HepG2 (cell line): ENCODE measurements at regions not wholly inside any gene's neighbourhood (a gene's known extent, or its start where the extent isn't known, plus 50 kb on each side); places are given as distances from the start of the nearest gene placed in this dataset.

ENCODE experiments used
- CHD4 ChIP-seq: fragments of 200-600 bp; sonication (generic); IDR thresholded peaks from 2 replicates; pipeline ENCODE4 v1.7.0; 2017; ENCODE audit warnings: mild to moderate bottlenecking, low read length, borderline replicate concordance
- HNF4G ChIP-seq, 2 experiments: sonication (generic) in 1 of 2; formaldehyde crosslinking in 1 of 2; IDR thresholded peaks; 2 replicates each; pipeline versions ENCODE4 v1.4.0 to v1.6.1; 2011 to 2020; ENCODE audit warnings: borderline replicate concordance in 2 of 2, low read depth in 2 of 2, mild to moderate bottlenecking in 2 of 2, low read length in 1 of 2, missing genetic modification reagents in 1 of 2, moderate library complexity in 1 of 2
- MEIS1 ChIP-seq: sonication (generic); formaldehyde crosslinking; IDR thresholded peaks from 2 replicates; pipeline ENCODE4 v1.9.0; 2021; ENCODE audit warnings: mild to moderate bottlenecking, missing genetic modification reagents, moderate library complexity, borderline replicate concordance
- MTF1 ChIP-seq: sonication (generic); formaldehyde crosslinking; IDR thresholded peaks from 2 replicates; pipeline ENCODE4 v1.5.0; 2020; ENCODE audit warnings: missing genetic modification reagents
- MXD4 ChIP-seq: IDR thresholded peaks from 2 replicates; pipeline ENCODE4 v1.6.1; 2016; ENCODE audit warnings: mild to moderate bottlenecking, missing biosample characterization, missing genetic modification reagents
- SIX1 ChIP-seq: sonication (generic); formaldehyde crosslinking; IDR thresholded peaks from 2 replicates; pipeline ENCODE4 v1.4.0; 2020; ENCODE audit warnings: missing genetic modification reagents, borderline replicate concordance
- ZNF317 ChIP-seq: sonication (generic); formaldehyde crosslinking; IDR thresholded peaks from 2 replicates; pipeline ENCODE4 v1.5.0; 2020; ENCODE audit warnings: mild to moderate bottlenecking, missing genetic modification reagents
- ZNF367 ChIP-seq: sonication (generic); formaldehyde crosslinking; IDR thresholded peaks from 2 replicates; pipeline ENCODE4 v1.4.0; 2020; ENCODE audit warnings: missing genetic modification reagents, borderline replicate concordance
- ZNF547 ChIP-seq: sonication (generic); formaldehyde crosslinking; IDR thresholded peaks from 2 replicates; pipeline ENCODE4 v1.5.1; 2020; ENCODE audit warnings: mild to moderate bottlenecking, missing genetic modification reagents
- ZNF720 ChIP-seq: sonication (generic); formaldehyde crosslinking; IDR thresholded peaks from 2 replicates; pipeline ENCODE4 v1.4.0; 2020; ENCODE audit warnings: missing genetic modification reagents
- ZNF747 ChIP-seq: sonication (generic); formaldehyde crosslinking; IDR thresholded peaks from 2 replicates; pipeline ENCODE4 v1.8.1; 2023; ENCODE audit warnings: missing genetic modification reagents, mild to moderate bottlenecking, borderline replicate concordance
- ZNF777 ChIP-seq: sonication (generic); formaldehyde crosslinking; IDR thresholded peaks from 2 replicates; pipeline ENCODE4 v1.4.0; 2020; ENCODE audit warnings: missing genetic modification reagents
- TF ChIP-seq, protein P1 (sequence below): sonication (generic); formaldehyde crosslinking; IDR thresholded peaks from 2 replicates; pipeline ENCODE4 v1.8.1; 2022; ENCODE audit warnings: mild to moderate bottlenecking, missing genetic modification reagents
- TF ChIP-seq, protein P2 (sequence below): sonication (generic); formaldehyde crosslinking; IDR thresholded peaks from 2 replicates; pipeline ENCODE4 v1.5.1; 2020; ENCODE audit warnings: mild to moderate bottlenecking, missing genetic modification reagents, borderline replicate concordance
- TF ChIP-seq, protein P3 (sequence below): sonication (generic); formaldehyde crosslinking; conservative IDR thresholded peaks from 2 replicates; pipeline ENCODE4 v1.8.0; 2022; ENCODE audit warnings: missing genetic modification reagents
- TF ChIP-seq, protein P4 (sequence below): IDR thresholded peaks from 2 replicates; pipeline ENCODE4 v1.6.1; 2012; ENCODE audit warnings: inconsistent platforms
- TF ChIP-seq, protein P5 (sequence below): sonication (generic); formaldehyde crosslinking; IDR thresholded peaks from 2 replicates; pipeline ENCODE4 v1.4.0; 2020; ENCODE audit warnings: missing genetic modification reagents, mild to moderate bottlenecking, borderline replicate concordance

DNA sequence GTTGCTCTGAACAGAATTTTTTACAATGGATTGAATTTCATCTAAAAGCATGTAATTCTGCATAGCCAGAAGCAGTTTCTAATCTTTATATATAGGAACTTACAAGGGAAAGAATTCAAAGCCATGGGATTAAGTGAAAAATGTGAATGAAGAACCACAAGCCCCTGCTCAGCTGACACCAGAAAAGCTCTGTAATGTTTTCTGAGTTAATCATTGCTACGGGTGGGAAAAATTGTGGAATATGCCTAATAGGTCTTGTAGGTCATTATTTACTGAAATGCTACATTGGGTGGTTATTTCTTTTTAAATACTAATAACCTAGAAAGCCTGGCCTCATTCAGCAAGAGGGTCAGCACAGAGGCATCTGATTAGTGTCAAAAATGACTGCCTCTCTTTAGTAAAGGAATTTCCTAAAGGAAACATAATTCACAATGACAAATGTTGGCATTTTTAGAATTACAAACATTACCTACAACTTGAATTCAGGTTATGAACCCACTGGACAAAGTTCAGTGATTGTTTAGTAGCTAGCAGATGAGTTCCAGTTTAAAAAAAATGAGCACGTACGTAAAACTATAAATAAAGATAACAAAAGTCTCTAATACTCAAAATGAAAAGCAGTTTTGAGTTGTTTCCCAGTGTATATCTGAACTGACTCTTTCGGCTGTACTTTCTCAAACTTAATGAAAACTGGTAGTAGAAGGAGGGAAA, 75.3 kb downstream of the BMP4 start (continued):
- TF ChIP-seq, protein P1, sequence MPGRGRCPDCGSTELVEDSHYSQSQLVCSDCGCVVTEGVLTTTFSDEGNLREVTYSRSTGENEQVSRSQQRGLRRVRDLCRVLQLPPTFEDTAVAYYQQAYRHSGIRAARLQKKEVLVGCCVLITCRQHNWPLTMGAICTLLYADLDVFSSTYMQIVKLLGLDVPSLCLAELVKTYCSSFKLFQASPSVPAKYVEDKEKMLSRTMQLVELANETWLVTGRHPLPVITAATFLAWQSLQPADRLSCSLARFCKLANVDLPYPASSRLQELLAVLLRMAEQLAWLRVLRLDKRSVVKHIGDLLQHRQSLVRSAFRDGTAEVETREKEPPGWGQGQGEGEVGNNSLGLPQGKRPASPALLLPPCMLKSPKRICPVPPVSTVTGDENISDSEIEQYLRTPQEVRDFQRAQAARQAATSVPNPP = no peak
- TF ChIP-seq, protein P2, sequence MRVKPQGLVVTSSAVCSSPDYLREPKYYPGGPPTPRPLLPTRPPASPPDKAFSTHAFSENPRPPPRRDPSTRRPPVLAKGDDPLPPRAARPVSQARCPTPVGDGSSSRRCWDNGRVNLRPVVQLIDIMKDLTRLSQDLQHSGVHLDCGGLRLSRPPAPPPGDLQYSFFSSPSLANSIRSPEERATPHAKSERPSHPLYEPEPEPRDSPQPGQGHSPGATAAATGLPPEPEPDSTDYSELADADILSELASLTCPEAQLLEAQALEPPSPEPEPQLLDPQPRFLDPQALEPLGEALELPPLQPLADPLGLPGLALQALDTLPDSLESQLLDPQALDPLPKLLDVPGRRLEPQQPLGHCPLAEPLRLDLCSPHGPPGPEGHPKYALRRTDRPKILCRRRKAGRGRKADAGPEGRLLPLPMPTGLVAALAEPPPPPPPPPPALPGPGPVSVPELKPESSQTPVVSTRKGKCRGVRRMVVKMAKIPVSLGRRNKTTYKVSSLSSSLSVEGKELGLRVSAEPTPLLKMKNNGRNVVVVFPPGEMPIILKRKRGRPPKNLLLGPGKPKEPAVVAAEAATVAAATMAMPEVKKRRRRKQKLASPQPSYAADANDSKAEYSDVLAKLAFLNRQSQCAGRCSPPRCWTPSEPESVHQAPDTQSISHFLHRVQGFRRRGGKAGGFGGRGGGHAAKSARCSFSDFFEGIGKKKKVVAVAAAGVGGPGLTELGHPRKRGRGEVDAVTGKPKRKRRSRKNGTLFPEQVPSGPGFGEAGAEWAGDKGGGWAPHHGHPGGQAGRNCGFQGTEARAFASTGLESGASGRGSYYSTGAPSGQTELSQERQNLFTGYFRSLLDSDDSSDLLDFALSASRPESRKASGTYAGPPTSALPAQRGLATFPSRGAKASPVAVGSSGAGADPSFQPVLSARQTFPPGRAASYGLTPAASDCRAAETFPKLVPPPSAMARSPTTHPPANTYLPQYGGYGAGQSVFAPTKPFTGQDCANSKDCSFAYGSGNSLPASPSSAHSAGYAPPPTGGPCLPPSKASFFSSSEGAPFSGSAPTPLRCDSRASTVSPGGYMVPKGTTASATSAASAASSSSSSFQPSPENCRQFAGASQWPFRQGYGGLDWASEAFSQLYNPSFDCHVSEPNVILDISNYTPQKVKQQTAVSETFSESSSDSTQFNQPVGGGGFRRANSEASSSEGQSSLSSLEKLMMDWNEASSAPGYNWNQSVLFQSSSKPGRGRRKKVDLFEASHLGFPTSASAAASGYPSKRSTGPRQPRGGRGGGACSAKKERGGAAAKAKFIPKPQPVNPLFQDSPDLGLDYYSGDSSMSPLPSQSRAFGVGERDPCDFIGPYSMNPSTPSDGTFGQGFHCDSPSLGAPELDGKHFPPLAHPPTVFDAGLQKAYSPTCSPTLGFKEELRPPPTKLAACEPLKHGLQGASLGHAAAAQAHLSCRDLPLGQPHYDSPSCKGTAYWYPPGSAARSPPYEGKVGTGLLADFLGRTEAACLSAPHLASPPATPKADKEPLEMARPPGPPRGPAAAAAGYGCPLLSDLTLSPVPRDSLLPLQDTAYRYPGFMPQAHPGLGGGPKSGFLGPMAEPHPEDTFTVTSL (CRISPR knock-in tag) = peak; percentile 16; the same call in 1 of the 2 replicates
- TF ChIP-seq MXD4 = no peak
- TF ChIP-seq CHD4 = no peak
- TF ChIP-seq HNF4G (IDR thresholded peaks at IDR 0.05; ENCODE audit: borderline replicate concordance, low read depth, low read length) = peak; percentile 16; the same call in 1 of the 2 replicates
- no peak for TF ChIP-seq HNF4G (CRISPR knock-in tag; IDR thresholded peaks at IDR 0.05; ENCODE audit: borderline replicate concordance, low read depth)
- TF ChIP-seq ZNF777 (CRISPR knock-in tag) = no peak
- peak; percentile 23; the same call in 1 of the 2 replicates for TF ChIP-seq SIX1 (CRISPR knock-in tag)
- TF ChIP-seq ZNF747 (CRISPR knock-in tag) = no peak
- TF ChIP-seq ZNF720 (CRISPR knock-in tag) = no peak
- TF ChIP-seq, protein P3, sequence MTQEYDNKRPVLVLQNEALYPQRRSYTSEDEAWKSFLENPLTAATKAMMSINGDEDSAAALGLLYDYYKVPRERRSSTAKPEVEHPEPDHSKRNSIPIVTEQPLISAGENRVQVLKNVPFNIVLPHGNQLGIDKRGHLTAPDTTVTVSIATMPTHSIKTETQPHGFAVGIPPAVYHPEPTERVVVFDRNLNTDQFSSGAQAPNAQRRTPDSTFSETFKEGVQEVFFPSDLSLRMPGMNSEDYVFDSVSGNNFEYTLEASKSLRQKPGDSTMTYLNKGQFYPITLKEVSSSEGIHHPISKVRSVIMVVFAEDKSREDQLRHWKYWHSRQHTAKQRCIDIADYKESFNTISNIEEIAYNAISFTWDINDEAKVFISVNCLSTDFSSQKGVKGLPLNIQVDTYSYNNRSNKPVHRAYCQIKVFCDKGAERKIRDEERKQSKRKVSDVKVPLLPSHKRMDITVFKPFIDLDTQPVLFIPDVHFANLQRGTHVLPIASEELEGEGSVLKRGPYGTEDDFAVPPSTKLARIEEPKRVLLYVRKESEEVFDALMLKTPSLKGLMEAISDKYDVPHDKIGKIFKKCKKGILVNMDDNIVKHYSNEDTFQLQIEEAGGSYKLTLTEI (CRISPR knock-in tag) = no peak
- 0 out of 2 replicates have a peak, but pooled peaks have one; percentile 33 for TF ChIP-seq ZNF317 (CRISPR knock-in tag)
- TF ChIP-seq, protein P4, sequence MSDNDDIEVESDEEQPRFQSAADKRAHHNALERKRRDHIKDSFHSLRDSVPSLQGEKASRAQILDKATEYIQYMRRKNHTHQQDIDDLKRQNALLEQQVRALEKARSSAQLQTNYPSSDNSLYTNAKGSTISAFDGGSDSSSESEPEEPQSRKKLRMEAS = no peak
- TF ChIP-seq ZNF547 (CRISPR knock-in tag) = no peak
- no peak for TF ChIP-seq MTF1 (CRISPR knock-in tag)
- TF ChIP-seq, protein P5, sequence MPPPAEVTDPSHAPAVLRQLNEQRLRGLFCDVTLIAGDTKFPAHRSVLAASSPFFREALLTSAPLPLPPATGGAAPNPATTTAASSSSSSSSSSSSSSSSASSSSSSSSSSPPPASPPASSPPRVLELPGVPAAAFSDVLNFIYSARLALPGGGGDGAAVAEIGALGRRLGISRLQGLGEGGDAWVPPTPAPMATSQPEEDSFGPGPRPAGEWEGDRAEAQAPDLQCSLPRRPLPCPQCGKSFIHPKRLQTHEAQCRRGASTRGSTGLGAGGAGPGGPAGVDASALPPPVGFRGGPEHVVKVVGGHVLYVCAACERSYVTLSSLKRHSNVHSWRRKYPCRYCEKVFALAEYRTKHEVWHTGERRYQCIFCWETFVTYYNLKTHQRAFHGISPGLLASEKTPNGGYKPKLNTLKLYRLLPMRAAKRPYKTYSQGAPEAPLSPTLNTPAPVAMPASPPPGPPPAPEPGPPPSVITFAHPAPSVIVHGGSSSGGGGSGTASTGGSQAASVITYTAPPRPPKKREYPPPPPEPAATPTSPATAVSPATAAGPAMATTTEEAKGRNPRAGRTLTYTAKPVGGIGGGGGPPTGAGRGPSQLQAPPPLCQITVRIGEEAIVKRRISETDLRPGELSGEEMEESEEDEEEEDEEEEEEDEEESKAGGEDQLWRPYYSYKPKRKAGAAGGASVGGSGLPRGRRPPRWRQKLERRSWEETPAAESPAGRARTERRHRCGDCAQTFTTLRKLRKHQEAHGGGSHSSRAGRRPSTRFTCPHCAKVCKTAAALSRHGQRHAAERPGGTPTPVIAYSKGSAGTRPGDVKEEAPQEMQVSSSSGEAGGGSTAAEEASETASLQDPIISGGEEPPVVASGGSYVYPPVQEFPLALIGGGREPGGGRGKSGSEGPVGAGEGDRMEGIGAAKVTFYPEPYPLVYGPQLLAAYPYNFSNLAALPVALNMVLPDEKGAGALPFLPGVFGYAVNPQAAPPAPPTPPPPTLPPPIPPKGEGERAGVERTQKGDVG (CRISPR knock-in tag) = no peak
- no peak for TF ChIP-seq ZNF367
- TF ChIP-seq MEIS1 (CRISPR knock-in tag) = no peak
